Stimulated activated CD8-positive, alpha-beta memory T cell treated with anti-CD3 and anti-CD28 coated beads, Interleukin-7, amount 100 ng/mL, for 24 hours (primary cell): ENCODE measurements at regions not wholly inside any gene's neighbourhood (a gene's known extent, or its start where the extent isn't known, plus 50 kb on each side); places are given as distances from the start of the nearest gene placed in this dataset.

Experiments used
- DNase-seq: peaks from one replicate; pipeline ENCODE4 v3.0.0-alpha.2; 2020; ENCODE audit warnings: low read depth

GRCh38 chr21:16837721-16838120 is 675.1 kb upstream of the CXADR start:
- DNase-seq: no peak

DNA sequence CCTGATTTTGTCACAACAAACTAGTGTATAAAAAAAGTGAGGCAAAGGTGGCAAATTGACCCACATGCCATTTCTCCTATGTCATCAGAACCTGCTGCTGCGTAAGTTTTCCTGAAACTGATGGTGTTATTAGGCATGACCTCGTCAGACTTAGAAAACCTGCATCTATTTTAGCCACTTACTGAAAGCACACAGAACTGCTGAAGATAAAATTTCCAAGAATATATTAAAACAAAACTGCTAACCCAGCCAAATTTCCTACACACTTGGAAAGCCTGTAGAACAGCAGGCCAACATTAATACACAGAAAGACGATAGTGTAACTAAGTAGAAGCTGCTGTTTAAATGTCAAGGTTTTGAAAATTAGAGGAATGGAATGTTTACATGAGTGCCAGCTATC is 674.5 kb upstream of the CXADR start:
- no peak for DNase-seq

DNA sequence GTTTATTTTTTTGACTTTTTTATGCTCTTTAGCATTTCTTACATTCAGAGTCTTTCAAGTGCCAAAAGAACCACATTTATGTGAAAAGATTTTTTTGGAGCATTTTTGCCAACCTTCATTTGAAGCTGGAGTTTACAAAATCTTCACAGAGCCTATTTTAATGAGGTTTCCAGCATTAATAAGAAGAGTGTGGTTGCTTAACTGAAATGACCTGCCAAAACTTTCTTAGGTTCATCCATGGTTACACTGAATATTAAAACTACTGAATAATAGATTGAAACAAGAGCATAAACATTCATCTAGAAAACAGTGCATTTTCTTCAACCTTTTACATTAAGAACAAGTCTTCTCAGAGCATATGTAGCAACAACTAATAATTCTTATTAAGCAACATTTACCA is 672.3 kb upstream of the CXADR start:
- no peak for DNase-seq

- no peak for DNase-seq
Measured at GRCh38 chr21:16841975-16842695, 670.7 kb upstream of the CXADR start.

DNA sequence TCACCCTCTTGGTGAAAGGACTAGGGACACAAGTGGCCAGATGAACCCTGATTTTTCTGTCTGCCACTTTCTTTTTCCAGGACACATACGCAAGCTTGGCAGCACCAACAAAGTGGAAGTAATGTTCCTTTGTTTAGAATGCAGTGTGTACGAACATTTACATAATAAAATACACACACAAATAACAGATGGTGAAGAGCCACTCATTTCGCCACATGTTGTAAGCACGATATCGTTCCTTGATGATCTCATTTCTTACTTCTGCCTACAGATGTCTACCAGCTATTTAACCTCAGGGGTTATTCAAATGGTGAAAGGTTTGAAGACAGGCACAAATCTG is 670.2 kb upstream of the CXADR start:
- DNase-seq: no peak

- DNase-seq: no peak
Measured at GRCh38 chr21:16847211-16847610, 665.6 kb upstream of the CXADR start.

GRCh38 chr21:16851054-16851453 is 661.8 kb upstream of the CXADR start:
- no peak for DNase-seq

GRCh38 chr21:16855164-16855667 is 657.6 kb upstream of the CXADR start:
- DNase-seq: no peak

DNA sequence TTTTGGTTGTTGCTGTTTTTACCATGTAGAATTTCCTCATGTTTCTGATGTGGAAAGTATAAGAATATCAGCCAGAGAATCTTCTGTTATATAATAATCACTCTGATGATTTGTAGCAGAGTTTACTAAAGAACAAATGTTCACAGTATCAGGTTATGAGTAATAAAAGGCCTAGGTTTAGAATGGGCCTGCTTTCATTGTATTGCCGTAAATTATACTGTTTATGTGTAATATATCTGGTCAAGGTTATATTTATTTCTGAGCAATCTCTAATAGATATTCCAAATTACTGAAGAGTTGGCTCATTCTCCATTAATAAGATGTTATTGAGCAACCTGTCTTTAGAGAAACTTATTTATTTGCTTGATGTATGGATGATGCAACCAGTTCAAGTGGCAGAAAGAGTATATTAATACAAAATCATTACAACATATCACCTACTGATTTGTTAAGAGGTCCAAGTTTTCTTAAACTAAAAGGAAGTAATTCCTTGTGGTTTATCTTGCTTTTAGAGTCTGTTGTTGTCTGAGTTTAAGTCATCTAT is 649.4 kb upstream of the CXADR start:
- DNase-seq: no peak

DNA sequence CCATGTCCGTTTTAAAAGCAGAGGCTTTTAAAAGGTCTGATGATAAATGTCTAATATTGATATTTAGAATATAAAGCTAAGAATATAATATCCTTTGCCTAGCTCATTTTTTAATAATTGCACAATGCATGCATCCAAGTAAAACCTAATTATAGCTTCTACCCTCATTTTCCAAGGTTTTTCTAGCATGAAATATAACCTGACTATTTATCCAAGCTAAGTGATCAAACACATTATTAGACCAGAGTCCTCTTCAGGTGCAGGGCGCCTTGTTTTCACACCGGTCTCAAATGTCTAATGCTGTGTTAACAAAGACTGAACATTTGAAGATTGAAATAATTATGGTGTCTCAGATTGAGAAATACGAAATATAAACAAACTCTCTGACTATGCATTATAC is 648.9 kb upstream of the CXADR start:
- no peak for DNase-seq

- no peak for DNase-seq
Measured at GRCh38 chr21:16865632-16866031, 647.2 kb upstream of the CXADR start.

DNA sequence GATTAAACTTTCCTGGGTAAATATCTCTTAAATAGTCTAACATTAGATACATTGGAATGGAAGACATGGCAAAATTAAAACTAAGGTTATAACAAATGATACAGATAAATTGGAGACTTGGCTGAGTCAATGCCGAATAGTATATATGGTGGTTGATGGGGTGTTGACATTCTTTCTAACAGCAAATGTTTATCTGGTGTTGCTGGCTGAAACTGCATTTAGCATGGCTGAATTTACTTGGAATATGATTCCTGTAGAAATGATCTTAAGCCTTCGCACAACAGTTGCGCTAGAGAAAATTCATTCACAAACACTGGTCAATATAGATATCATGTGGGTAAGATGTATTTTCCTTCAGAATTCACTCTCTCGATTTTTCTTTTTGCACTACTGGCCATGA is 646.0 kb upstream of the CXADR start:
- no peak for DNase-seq

GRCh38 chr21:16870103-16870502 is 642.7 kb upstream of the CXADR start:
- DNase-seq: no peak

DNA sequence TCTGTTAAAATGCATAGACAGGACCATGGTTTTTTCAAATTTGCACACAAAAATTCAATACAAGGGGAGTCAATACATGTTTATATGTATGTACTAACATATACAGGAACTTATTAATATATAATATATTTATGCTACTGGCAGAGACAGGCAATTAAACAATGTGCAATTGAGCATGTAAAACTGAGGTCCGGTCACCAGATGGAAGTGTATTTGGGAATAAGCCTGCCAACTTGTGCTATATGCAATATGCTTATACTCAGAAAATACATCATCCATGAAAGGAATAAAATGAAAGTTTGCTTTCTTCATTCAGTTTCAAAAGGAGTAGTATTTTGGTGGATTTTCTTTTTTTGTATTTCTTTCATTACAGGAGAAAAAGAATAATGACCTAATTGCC is 640.2 kb upstream of the CXADR start:
- DNase-seq: no peak

DNA sequence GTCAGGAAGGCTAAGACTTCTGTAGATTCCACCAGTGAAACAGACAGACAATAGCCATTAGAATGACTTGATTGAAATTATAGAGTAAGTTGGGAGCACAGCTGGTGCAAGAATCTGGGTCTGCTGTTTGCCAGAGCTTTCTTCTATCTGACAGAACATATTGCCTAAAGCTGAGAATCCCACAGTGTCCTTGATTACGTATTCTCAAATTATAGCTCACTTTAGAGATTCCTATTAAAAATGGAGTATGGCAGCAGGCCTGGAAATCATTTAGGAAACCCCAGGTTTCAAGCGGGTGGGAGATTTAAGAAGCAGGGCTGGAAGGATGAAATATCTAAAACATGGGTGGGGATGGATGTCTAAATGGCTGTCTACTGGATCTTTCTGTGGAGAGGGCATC is 639.7 kb upstream of the CXADR start:
- no peak for DNase-seq

DNA sequence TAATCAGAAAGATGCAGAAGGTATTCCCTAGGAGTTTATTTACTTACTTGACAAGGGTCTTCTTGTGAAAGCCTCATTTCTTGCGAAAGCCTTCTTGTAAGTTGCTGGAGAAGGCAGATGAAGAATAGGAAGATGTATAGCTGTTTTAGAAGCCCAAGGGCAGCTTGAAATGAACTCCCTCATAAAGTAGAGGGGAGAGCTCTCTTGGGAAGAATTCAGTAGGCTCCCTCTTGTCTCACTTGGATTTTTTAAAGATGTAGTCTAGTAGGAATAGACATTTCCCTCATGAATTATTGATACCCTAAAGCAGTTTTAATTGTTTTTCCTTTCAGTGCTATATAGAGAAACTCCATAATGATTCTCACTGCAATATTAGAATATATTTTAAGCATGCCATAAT is 639.2 kb upstream of the CXADR start:
- DNase-seq: no peak

DNA sequence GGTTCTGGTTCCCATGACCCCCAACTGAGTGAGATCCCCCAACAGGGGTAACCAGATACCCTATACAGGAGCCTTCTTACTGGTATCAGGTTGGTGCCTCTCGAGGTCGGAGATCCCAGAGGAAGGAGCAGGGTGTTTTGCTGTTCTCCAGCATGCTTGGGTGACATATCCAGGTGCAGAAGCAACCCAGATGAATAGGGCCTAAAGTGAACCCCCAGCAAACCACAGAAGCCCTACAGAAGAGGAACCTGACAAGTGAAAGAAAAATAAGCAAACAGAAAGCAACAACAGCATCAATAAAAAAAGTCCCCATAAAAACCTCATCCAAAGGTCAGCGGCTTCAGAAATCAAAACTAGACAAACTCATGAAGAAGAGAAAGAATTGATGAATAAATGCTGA is 633.4 kb upstream of the CXADR start:
- DNase-seq: no peak

GRCh38 chr21:16891821-16892220 is 621.0 kb upstream of the CXADR start:
- DNase-seq: no peak

DNA sequence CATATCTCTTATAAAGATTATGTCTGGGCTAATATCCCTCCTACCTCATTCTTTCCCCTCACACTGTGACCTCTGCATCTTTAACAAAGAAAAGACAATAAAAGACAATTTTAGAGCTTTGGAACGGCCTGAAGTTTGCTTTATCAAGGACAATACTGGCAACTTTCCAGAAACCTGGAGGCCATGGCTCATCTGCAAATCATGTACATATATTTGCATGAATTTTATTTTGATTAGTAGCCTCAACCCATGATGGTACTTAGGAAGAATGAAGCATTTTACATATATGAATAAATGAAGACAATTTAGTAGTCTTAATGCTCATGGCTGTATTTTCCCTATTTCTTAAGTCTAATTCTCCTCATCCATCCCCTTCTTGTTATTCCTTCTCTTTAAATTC is 612.2 kb upstream of the CXADR start:
- DNase-seq: no peak

- DNase-seq: no peak
Measured at GRCh38 chr21:16908077-16908476, 604.8 kb upstream of the CXADR start.

DNA sequence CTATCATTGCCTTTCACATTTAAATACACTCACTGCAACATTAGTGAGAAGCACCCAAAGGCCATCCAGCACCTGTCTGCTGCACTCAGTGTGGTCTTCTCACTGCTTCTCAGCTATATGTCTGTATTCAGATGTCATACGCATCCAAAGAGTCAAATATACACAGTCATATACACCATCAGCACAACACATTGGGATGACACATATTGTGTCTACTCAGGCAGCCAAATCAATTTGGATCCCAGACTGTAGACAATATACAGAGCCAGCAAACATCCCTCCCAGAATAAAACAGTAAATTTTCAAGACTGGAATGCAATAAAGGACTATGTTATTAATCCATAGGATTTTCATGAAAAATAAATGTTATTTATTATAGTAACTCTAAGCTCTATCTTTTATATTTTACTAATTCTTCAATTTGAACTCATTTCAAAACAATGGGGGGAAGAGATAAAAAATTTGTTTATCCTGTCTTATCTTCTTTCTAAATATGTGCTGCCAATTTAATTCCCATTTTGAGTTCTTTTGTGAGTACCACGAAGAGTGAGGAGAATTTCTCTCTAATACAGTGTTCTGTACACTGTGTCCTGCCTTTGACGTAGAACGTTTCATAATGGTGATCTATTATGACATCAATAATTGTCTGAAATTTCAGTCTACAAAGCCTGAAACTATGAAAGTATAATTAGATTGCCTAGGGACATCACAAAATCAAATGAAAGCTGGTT is 602.2 kb upstream of the CXADR start:
- no peak for DNase-seq

GRCh38 chr21:16911166-16911607 is 601.7 kb upstream of the CXADR start:
- no peak for DNase-seq

DNA sequence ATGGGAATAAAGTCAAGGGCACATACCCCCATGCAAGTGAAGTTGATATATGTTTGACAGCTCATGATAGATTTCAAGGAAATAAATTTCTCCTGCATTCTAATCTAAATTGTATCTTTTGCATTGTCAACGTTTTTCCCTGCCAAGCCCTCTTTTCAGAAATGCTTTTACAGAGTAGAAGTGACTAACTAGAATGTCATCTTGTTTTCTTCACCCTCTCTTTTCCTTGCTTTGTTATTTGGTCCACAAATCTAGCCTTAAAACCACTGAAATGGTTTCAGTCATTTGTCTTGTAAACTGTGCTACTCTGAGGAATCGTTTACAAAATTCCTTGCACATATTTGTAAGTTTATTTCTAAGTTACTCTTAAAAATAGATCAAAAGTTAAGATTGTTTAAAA is 600.8 kb upstream of the CXADR start:
- no peak for DNase-seq

GRCh38 chr21:16913010-16913409 is 599.8 kb upstream of the CXADR start:
- DNase-seq: no peak
